MV-4-11 (cell line): ENCODE measurements at regions not wholly inside any gene's neighbourhood (a gene's known extent, or its start where the extent isn't known, plus 50 kb on each side); places are given as distances from the start of the nearest gene placed in this dataset.
A peak's percentile ranks its signal among the peaks of the same experiment; 100 is the strongest.

Experiments
- DNase-seq: peaks from one replicate; lab custom pipeline; 2025; lab: John Stamatoyannopoulos, UW

DNA sequence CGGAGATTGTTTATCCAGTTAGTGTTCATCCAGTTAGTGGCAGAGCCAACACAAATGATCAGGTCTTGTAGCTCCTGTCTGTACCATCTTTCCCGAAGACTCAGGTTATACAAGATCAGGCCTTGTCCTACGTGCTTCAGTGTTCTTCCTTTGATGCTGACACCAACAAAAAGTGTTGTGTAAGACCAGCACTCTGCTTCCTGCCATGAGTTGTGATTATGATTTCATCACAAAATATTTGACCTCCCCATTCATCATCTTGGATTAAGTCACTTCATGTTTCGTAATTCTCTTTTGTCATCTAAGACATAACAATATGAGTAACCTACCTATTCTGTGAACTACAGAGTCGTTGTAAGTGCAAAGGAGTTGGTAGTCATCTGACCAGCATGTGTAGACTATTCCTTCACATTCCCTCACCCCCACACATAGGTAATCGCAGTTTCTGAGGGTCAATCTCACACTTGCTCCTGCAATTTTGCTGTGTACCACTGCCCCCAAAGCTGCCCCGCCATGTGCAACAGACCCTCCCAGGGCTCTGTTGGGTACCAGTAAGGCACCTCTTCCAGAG, 135.6 kb upstream of the SLC22A23 start:
- peak; percentile 97 for DNase-seq

DNA sequence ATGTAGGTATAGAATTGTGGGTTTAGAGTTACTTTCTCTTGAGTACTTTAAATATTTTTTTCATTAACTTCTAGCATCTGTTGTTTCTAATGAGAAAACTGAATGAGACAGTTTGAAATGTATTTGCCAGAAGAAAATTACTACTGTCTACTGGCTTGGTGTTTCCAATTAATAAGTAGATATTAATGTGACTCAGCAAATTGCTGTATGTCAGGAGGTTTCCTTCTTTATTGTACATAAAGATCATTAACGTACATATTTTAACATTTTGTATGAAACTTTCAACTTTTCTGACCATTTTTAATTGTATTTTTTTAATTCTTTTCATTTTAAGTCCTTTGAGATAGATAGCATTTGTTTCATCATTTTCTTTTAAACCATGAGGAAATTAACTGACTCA, 135.1 kb upstream of the SLC22A23 start:
- no peak for DNase-seq

DNA sequence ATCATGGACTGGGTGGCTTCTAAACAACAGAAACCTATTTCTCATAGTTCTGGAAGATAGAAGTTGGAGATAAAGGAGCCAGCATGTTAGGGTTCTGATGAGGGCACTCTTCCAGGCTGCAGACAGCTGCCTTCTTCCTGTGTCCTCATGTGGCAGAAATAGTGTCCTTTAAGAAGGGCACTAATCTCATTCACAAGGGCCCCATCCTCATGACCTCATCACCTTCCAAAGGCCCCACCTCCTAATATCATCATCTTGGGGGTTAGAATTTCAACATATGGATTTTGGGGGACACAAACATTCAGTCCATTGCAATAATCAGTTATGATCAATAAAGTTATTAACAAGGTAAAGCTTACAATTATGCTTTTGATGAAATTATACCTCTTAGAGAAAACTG, 130.8 kb upstream of the SLC22A23 start:
- no peak for DNase-seq

DNA sequence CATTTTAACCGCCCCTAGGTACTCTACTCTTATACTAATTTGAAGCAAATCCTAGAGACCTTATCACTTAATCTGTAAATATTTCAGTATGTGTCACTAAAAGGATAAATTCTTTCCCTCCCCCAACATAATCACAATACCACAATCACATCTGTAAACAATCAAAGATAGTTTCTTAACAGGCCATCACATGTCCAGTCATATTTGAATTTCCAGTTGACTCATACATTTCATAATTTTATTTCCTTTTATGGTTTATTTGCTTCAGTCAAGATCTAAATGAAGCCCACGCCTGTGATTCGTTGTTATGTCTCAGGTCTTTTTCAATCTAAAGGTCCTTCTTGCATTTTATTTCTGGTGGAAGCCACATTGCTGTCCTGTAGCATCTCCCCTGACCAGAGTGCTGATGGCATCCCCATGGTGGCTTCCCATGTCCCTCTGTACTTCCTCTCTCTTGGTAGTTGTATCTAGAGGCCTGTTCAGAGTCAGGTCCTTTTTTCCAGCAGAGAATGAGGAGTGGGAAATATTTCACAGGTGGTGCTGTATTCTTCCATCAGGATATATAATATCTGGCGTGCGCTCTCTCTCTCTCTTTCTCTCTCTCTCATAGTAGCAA, 128.6 kb upstream of the SLC22A23 start:
- no peak for DNase-seq

DNA sequence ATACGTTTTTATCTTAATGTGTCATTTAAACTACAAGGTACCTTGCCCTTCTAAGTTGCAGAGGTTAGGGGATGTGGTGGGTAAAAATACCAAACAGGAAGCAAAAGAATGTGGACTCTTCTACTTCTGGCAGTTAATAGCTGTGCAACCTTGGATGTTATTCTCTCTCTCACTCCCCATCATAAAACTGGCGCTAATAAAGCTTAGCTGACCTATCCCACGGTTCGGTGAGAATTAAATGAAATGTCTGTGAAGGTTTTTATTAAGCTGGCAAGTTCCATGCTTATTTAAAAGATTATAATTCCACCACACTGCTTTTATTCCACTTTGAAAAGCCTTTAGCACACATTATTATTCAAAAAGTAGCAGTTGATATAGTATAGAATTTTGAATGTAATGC, 127.8 kb upstream of the SLC22A23 start:
- DNase-seq: no peak

DNA sequence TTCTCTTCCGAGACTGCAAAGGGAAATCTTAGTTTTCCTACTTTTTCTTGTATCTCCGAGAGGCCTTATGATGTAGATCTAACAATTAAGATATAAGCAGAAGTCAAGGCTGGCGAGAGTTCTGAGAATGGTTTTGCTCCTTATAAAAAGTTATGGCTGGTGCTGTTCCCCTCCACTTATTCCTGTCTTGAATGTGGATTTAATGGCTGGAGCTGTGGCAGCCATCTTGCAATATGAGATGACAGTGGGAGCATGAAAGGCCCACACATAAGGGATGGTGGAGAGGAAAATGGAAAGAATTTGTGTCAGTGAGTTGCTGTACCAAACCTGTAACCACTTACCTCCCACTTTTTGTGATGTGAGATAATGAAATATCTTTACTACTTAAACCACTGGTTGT, 124.6 kb upstream of the SLC22A23 start:
- DNase-seq: no peak

DNA sequence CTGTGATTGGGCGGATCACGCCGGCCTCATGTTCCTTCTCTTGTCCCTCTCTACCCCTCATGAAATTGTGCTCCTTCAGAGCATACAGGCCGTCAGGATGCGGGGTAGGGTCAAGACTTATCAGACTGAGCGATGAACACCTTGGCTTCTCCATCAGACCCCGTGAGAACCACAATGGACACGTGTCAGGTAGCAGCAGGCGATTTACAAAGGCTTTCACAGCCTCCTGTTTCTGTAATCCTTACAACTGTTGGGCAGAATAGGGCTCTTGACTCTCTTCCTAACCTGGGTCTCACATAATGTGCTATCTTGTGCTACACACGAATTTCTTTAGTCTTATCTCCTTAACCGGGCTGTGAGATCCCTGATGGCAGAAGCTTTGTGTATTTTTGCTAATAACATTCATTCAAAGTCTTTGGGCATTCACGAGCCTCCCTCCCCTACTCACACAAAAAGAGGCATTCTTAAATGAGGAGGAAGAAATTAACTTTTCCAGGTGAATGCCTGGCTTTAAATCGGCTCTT, 122.9 kb upstream of the SLC22A23 start:
- DNase-seq: no peak

DNA sequence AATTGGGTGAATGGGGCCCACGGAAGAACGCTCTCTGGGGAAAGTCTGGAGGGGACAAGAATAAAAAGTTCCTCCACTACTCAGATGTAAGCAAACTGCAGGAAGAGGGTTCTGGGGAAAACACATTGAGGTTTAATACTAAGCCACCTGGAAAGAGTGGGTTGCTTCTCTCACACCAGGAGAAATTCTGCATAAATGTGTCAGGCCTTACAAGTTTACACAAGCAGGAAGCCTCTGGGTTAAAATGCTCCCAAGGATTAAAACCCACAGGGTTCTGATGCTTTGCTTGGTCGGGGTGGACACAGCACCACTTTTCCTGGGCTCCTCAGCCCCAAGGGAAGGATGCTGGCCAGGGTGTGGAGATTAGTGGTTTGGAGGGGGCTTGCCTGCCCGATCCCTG, 122.1 kb upstream of the SLC22A23 start:
- DNase-seq: no peak

DNA sequence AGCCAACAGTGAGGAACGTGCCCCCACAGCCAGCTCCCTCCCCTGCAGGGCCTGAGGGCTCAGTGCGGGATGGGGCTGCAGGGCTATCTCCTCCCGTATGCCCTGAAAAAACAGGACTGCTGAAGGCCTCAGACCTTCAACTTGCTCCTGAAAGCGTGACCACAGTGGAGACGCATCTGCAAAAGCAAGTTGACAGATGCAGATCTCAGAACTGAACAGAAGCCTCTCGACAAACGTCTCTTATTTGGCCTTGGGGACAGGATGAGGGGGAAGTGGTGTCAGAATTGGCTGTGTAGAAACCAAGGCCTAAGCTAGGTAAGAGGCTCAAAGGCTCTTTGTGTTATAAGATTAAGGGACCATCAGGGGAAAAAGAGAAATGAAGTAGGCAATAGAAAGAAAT, 120.7 kb upstream of the SLC22A23 start:
- no peak for DNase-seq

DNA sequence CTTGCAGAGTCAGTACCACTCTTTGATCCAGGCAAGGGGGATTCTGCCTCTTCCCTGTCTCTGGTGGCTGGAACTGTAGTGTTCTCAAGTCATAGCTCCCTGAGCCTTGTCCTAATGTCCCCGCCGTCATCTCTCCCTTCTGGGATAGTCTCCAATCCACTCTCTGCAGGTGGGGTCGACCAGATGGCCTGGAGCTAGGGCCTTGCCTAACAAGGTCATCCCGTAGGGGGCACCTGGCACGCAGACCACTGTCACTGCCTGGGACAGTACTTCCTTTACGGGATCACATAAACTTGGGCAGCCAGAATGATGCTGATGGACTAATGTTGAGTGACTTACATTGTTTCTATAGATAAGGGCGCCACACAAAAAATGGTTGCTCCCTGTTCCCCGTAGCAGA, 118.9 kb upstream of the SLC22A23 start:
- no peak for DNase-seq

DNA sequence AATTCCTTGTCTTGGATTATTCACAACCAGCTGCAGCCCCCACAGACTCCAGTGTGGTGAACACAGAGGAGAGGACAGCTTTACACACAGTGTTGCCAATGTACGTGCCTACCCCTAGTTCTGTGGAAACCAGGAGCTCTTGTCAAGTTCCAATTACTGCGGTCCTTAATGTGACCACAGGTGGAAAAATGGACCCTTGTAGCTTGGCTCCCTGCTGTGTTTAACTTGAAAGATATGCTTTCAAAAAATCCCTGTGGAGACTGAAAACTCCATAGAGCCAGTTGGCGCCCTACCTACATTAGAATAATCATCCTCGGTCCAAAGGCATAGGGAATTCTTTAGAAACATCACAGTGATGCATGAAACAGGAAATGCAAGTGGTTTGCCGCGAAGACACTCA, 118.3 kb upstream of the SLC22A23 start:
- no peak for DNase-seq

DNA sequence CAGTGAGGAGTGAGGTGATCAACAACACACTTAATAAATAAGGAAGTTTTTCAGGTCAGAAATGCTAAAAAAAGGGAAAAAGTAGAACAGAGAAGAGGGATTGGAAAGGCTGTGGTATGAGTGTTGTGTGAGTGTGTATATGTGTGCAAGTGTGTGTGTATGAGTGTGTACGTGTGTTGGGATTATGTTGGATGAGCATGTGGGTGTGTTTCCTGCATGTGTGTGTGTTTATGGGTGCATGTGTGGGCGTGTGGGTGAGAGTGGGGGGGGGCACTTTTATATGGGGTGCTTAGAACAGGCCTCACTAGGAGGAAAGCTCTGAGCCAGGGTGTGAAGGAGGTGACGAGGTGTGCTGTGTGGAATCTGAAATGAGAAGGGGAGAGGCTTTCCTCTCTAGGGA, 116.8 kb upstream of the SLC22A23 start:
- DNase-seq: no peak

DNA sequence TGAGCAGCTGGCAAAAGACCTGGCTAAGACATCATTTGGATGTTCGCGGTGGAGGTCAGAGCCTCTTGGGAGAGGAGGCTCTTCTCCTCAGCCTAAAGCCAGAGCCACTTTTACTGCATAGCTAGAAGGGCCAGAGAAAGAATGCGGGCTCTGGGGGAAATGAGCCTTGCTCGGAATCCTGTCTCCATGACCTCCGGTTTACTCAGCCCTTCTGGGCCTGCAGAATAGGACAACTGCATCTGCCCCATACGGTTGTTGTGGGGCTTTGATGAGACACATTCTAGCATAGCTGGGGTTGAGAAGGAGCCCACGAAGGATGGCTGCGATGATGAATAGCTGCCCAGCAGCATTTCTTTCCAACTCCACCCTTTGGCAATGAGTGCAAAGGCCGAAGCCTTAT, 115.0 kb upstream of the SLC22A23 start:
- no peak for DNase-seq

DNA sequence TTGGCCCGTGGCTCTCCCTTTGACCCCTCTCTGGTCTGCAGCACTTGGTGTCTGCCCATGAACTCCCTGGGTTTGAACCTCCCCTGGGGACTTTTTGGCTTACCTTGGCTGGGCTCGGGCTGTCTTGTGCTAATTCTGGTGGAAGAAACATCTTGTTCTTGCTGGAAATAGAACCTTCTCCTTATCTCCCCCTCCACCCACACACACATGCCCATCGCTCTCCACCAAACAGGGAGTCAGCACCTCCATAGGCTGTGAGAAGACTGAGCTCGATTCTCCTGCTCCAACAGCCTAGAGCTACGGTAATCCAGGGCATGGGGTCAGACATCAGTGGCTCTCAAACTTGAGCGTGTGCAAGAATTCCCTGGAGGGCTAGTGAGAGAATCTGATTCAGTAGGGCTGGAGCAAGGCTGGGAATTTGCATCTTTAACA, 114.4 kb upstream of the SLC22A23 start:
- DNase-seq: no peak

DNA sequence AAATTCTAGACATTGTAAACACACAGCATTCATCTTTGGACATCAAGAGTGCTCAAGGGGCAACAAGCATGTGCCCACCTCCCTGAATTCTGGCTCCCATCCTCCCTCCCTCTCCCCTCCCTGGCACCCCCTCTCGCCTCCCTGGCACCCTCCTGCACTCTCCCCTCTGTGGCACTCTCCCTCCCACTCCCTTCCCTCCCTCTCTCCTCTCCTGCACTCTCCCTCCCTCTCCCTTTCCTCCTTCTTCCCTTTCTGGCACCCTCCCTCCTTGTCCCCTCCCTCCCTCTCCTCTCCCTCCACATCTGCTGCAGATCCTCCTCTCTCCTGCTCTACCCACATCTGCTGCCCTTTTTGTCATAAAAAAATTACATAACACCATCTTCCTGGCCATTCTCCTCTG, 113.0 kb upstream of the SLC22A23 start:
- no peak for DNase-seq

DNA sequence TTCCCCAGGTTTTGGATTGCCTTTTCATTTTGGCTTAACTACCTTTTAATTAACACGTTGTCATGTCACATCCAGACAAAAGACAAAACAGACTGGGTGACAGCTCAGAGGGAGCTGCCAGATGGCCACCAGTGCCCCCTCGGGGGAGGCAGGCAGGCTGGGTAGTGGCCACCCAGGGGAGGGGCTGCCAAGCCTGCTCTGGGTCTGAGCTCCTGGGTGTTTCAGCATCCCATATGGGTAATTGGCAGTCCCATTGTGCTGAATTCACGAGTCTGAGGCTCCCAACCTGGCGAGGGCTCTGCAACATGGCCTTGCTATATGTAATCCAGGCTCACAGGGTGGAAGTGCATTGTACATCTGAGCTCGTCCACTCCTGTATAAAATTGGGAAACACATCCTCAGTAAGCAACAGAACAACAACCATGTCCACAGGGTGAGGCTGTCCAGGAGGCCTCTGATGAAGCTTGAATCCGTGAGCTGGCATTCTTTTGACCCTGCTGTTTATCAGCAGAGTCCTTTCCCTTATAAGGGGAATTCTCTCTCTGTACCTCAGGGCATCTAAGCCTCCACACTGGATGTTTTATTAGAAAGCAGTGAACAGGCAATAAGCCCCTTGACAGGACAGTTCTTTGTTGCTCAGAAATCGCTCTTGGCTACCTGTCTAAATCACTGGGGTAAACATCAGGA, 111.7 kb upstream of the SLC22A23 start:
- DNase-seq: no peak

DNA sequence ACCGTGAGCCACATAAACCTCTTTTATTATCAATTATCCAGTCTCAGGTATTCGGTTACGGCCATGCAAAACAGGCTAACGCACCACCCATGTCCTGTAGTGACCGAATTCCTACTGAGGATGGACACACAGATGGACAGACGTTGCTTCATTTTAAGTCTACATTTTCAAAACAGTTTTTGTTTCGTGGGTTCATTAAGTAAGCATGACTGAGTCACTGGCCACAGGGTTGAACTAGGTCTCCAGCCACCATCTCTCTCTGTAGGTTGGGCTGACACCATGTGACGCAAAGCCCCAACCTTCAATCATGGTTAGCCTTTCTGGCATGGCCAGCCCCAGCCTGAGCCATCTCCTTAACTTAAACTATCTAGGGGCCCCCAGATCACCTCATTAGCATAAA, 110.0 kb upstream of the SLC22A23 start:
- DNase-seq: peak; percentile 61

DNA sequence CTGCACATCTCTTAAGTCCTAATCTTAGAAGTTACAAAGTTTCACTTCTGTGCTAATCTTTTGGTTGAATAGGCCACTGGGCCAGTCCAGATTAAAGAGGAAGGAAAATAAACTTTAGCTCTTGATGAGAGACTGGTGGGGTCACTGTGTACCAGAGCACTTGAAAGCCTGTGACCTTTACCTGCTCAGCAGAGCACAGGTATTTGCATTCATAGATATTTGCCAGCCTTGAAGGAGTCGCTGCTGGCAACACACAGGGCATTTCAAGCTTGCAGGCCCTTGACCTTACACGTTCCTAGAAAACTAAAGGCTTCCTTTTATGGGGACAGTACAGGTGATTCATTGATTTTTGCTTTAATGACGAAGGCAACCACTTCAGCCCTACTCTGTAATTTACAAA, 108.4 kb upstream of the SLC22A23 start:
- peak; percentile 46 for DNase-seq

DNA sequence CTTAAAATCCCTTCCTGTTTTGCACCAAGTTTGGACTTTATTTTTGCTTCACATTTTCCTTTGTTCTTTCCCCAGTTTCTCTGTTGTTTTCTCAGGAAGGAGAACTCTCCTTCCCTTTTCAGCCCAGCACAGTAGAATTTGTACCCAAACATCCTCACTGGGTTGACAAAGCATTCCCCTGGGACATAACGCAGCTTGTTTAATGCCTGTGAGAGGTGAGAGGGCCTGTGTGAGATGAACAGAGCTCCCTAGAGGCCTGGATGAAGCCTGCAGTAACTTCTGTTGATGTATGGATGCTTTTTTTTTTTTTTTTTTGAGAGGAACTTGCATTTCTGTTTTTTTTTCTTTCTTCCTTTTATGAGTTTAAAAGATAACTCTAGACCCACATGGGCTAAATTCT, 104.9 kb upstream of the SLC22A23 start:
- peak; percentile 28 for DNase-seq

DNA sequence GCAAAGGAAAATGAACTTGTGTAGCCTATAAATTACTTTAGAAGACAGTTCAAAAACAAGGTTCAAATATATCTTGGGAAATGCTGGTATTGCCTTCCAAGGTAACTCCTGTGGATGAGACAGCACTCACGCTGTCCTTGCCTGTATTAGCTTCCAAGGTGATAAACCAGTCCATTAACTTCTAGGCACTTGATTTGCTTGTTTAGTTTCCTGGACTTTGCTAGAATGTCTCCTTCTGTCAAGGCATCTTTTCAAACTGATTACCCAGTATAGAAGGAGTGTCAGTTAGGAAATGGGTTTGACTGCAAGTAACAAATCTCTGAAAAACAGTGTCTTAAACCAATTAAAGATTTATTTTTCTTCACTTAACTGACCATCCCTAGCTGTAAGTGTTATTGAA, 103.4 kb upstream of the SLC22A23 start:
- DNase-seq: no peak

DNA sequence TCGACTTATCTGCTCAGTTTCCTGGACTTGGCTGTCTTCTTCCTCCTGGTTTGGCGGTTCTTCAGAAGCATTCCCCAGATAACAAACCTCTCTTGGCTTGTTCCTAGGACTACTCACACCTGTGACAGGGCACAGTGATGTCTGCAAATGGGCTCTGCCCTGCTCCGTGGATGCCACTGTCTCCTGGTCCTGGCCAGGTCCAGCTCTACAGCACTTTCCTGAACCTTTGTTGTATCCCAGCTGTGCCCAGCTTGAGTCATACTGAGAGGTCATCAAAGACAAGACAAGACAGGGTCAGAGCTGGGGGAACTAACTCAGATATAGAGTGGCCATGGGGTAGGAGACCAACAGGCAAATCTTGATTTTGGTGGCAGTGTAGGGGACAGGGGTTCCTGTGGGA, 102.7 kb upstream of the SLC22A23 start:
- DNase-seq: no peak

DNA sequence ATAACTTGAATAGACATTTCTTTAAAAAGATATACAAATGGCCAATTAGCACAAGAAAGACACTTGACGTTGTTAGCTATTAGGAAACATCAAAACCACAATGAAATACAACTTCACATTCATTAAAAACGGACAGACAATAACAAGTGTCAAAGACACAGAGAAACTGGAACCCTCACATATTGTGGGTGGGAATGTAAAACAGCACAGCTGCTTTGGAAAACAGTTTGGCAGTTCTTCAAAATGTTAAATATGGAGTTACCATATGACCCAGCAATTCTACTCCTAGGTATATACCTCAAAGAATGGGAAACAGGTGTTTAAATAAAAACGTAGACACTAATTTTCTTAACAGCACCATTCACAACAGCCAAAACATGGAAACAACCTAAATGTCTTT, 100.5 kb upstream of the SLC22A23 start:
- DNase-seq: no peak

DNA sequence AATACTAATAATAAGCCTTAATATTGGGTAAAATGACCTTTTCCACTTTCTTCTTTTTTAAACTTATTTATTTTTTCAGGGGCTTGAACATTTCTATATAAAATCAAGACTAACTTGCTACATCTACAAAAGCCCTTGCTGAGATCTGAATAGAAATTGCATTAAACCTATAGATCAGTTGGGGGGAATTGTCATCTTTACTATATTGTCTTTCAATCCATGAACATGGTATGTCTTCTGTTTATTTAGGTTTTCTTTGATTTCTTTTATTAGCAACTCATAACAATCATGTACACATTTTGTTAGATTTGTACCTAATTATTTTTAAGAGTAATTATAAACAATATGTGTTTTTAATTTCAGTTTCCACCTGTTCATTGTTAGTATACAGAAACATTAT, 96.4 kb upstream of the SLC22A23 start:
- no peak for DNase-seq
